ENCODE measurements at regions not wholly inside any gene's neighbourhood (a gene's known extent, or its start where the extent isn't known, plus 50 kb on each side); places are given as distances from the start of the nearest gene placed in this dataset.
A peak's percentile ranks its signal among the peaks of the same experiment; 100 is the strongest.

DNA sequence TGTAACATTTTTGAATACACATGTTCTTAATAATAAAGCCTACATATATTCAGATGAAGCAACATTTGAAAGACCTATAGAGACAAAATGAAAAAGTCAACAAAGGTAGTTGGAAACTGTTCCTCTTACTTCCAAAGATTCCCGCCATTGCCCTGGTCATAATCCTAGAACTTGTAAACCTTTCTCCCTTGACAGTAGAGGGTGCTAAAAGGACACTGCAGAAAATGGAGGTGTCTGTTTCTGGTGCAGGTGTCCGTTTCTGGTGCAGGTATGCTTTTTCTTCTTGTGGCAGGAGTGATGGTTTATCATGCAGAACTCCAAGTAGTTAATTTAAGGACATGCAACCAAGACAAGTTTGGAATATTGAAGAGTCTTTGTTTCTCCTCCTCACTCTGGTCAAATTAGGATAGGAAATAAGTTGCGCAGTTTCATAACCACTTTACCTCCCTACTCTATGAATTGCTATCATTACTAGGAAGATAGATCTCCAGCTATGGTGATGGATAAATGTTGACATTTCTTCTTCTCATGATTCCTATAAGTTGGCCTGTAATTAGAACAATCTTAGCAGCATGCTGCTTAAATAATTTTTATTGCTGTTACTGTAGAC lies 56.0 kb upstream of the FAM174A start:
- H3K27me3 ChIP-seq (ENCODE audit: low read depth), result no peaks in the 10 kb centered on the region
- no peaks in the 10 kb centered on the region for H3K9me3 ChIP-seq
- DNase-seq (no peak), ATAC-seq (peak; percentile 59 to 70)
- no peaks in the 10 kb centered on the region for H3K4me1 ChIP-seq
- intact Hi-C loops (cut with DNase I), result no loop called here
- H3K27ac ChIP-seq, result no peak overlapping the region
- H3K4me3 ChIP-seq, result no peak overlapping the region
- TF ChIP-seq, protein P1, sequence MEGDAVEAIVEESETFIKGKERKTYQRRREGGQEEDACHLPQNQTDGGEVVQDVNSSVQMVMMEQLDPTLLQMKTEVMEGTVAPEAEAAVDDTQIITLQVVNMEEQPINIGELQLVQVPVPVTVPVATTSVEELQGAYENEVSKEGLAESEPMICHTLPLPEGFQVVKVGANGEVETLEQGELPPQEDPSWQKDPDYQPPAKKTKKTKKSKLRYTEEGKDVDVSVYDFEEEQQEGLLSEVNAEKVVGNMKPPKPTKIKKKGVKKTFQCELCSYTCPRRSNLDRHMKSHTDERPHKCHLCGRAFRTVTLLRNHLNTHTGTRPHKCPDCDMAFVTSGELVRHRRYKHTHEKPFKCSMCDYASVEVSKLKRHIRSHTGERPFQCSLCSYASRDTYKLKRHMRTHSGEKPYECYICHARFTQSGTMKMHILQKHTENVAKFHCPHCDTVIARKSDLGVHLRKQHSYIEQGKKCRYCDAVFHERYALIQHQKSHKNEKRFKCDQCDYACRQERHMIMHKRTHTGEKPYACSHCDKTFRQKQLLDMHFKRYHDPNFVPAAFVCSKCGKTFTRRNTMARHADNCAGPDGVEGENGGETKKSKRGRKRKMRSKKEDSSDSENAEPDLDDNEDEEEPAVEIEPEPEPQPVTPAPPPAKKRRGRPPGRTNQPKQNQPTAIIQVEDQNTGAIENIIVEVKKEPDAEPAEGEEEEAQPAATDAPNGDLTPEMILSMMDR (IDR thresholded peaks at IDR 0.05), result peak; percentile 55
- H3K36me3 ChIP-seq, result no peaks in the 10 kb centered on the region

DNA sequence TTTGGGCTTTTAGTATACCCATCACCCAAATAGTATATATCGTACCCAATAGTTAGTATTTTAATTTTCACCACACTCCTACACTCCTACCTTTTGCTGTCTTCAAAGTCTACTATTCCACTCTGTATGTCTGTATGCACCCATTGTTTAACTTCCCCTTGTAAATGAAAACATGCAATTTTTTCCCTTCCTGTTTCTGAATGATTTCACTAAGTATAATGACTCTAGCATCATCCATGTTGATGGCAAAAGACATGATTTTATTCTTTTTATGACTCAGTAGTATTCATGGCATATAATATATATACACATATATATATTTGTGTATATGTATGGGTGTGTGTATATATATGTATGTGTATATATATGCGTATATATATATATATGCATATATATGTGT lies 63.1 kb upstream of the FAM174A start:
- intact Hi-C loops (cut with DNase I), result no loop called here
- Histone ChIP-seq H3K27me3 (ENCODE audit: low read depth) (no peaks in the 10 kb centered on the region), H3K4me1 (no peaks in the 10 kb centered on the region), H3K9me3 (no peaks in the 10 kb centered on the region), H3K27ac (no peak overlapping the region), H3K36me3 (no peaks in the 10 kb centered on the region), H3K4me3 (no peak overlapping the region)
- no peak for DNase-seq
- TF ChIP-seq, protein P1 (IDR thresholded peaks at IDR 0.05), result no peak
- no peak for ATAC-seq

DNA sequence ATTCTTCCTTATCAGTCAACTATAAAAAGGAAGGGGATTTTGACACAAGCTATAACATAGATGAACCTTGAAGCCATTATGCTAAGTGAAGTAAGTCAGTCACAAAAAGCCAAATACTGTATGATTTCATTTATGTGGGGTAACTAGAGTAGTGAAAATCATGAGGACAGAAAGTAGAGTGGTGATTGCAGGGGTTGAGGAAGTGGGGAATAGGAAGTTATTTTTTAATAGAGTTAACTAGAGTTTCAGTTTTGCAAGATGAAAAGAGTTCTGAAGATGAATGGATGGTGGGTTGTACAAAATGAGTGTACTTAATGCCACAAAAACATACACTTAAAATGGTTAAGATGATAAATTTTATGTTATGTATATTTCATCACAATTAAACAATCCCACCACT lies 65.4 kb upstream of the FAM174A start:
- DNase-seq, result no peak
- Histone ChIP-seq H3K9me3 (no peaks in the 10 kb centered on the region), H3K27ac (no peak overlapping the region), H3K36me3 (no peaks in the 10 kb centered on the region), H3K4me3 (no peak overlapping the region), H3K27me3 (ENCODE audit: low read depth) (no peaks in the 10 kb centered on the region), H3K4me1 (no peaks in the 10 kb centered on the region)
- intact Hi-C loops (cut with DNase I), result no loop called here
- TF ChIP-seq, protein P1 (IDR thresholded peaks at IDR 0.05), result no peak
- no peak for ATAC-seq

- Histone ChIP-seq H3K4me3 (no peak overlapping the region), H3K9me3 (no peaks in the 10 kb centered on the region), H3K36me3 (no peaks in the 10 kb centered on the region), H3K27me3 (ENCODE audit: low read depth) (no peaks in the 10 kb centered on the region), H3K27ac (no peak overlapping the region), H3K4me1 (no peaks in the 10 kb centered on the region)
- intact Hi-C loops (cut with DNase I), result no loop called here
- ATAC-seq (no peak), DNase-seq (no peak)
- TF ChIP-seq, protein P1 (IDR thresholded peaks at IDR 0.05), result no peak
Observed at GRCh38 chr5:100464418-100464817, 70.8 kb upstream of the FAM174A start.

GRCh38 chr5:100456615-100457014 lies 78.6 kb upstream of the FAM174A start:
- ATAC-seq, result no peak
- TF ChIP-seq, protein P1 (IDR thresholded peaks at IDR 0.05), result no peak
- H3K4me1 ChIP-seq, result no peaks in the 10 kb centered on the region
- intact Hi-C loops (cut with DNase I), result no loop called here
- no peaks in the 10 kb centered on the region for H3K9me3 ChIP-seq
- no peaks in the 10 kb centered on the region for H3K27me3 ChIP-seq (ENCODE audit: low read depth)
- no peaks in the 10 kb centered on the region for H3K36me3 ChIP-seq
- no peak for DNase-seq
- H3K4me3 ChIP-seq, result no peak overlapping the region
- H3K27ac ChIP-seq, result no peak overlapping the region
